DOHH2 (cell line): ENCODE measurements at regions not wholly inside any gene's neighbourhood (a gene's known extent, or its start where the extent isn't known, plus 50 kb on each side); places are given as distances from the start of the nearest gene placed in this dataset.

Experiments used
- CTCF ChIP-seq: fragments of 200-600 bp; sonication (generic); IDR thresholded peaks from one replicate; pipeline ENCODE4 v1.5.1; 2014; ENCODE audit warnings: antibody characterized with exemption, mild to moderate bottlenecking, low read depth, low read length; ENCODE audit not compliant: poor library complexity, severe bottlenecking
- EZH2phosphoT487 ChIP-seq: fragments of 200-600 bp; sonication (generic); IDR thresholded peaks from 2 replicates; pipeline ENCODE4 v1.6.1; 2017; ENCODE audit warnings: borderline replicate concordance, mild to moderate bottlenecking, antibody characterized with exemption, low read length, moderate library complexity, mixed read lengths

- TF ChIP-seq CTCF (no peak), EZH2phosphoT487 (no peak)
Measured at GRCh38 chr2:226234187-226234586, 565.4 kb downstream of the IRS1 start.
